Stimulated activated CD8-positive, alpha-beta memory T cell treated with anti-CD3 and anti-CD28 coated beads, Interleukin-15, amount 100 ng/mL, for 4 hours (primary cell): ENCODE measurements at regions not wholly inside any gene's neighbourhood (a gene's known extent, or its start where the extent isn't known, plus 50 kb on each side); places are given as distances from the start of the nearest gene placed in this dataset.

Experiments used
- DNase-seq, 2 donors: peaks; one replicate each; pipeline ENCODE4 v3.0.0-alpha.2; 2020; ENCODE audit warnings: low read depth in 2 of 2

- DNase-seq, result no peak
These were observed 86.7 kb upstream of the NRIP1 start for GRCh38 chr21:15151385-15152103.

GRCh38 chr21:15152591-15152990 lies 87.8 kb upstream of the NRIP1 start:
- no peak for DNase-seq

DNA sequence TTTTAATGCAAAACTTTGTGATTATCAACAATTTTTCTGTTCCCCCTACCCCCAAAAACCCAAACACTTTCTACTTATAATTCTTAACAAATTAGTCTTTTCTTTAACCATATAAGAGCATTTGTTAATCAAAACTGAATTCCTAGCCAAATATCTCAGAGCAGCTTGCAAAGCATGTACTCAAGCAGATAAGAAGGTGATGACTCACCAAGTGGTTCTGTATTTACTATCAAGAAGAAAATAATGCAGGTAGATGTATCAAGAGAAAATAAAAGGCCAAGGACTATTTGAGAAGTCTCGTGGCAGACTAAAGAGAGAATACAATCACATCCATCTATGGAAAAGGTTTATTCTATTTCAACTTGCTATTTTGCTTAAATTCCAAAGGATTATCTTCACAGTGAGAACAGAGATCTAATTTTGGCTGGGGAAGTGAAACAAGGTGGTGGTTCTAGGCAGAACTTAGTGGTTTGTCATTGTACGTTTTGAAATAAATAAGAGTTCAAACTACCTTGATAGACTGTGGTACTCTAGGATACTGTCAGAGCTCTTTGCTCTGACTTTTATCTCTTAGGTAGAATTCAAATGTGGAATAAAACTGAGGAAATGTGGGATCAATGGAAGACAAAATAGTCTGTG lies 94.7 kb upstream of the NRIP1 start:
- DNase-seq, result no peak

DNA sequence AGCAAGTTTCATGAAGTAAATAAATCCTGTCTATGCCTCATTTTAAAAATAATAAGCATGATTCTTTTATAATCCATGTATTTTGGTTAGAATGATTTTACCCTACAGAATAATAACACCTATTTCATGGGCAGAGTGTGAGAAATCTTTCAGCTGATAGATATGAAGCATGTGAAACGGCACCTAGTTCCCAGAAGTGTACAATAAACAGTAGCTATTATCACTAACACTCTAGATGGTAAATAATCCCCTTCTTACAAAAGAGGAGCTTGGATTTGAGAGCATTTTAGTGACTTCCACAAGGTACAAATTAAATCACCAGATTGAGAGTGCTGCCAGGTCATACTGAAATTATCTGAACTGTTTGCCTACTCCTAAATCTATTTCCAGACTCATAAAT lies 95.3 kb upstream of the NRIP1 start:
- no peak for DNase-seq

GRCh38 chr21:15162921-15163320 lies 98.1 kb upstream of the NRIP1 start:
- DNase-seq, result no peak

DNA sequence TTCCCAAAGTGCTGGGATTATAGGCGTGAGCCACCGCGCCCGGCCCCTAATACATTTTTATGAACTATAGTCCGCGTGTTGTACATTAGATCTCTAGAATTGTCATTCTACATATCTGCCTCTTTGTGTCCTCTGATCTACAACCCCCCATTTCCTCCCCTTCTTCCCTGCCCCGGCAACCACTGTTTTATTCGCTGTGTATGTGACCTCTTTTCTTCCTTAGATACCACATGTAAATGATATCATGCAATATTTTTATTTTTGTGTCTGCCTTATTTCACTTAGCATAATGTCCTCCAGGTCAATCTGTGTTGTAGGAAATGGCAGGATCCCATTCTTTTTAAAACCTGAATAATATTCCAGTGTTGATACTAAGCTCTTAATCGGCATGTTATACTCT lies 99.5 kb upstream of the NRIP1 start:
- DNase-seq, result no peak

DNA sequence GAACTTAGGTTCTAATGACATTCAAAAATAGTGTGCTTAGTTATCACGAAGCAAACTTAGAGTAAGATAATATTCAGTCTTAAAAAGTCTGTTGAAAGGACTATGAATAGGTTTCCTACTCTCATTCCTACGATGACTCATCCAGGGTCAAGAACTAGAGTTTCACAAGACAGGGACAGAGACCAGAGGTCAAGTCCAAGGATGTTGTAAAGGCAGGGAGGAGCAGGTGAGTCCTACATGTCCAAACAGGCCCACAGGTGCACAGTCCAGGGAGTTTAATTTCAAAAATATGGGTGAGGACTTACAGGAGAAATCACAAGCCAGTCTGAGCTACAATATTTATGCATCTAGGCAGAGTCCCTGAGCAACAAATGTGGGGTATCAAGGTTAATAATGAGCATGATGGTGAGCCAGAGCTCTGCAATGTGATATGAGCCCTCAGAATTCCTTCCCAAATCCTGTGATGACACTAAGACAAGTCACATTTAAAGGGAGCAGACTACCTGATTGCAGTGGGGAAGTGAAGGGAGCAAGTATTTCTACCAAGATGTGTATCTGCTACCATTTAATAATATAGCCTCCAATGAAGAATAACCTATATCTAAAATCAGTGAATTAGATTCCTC lies 100.0 kb upstream of the NRIP1 start:
- no peak for DNase-seq

DNA sequence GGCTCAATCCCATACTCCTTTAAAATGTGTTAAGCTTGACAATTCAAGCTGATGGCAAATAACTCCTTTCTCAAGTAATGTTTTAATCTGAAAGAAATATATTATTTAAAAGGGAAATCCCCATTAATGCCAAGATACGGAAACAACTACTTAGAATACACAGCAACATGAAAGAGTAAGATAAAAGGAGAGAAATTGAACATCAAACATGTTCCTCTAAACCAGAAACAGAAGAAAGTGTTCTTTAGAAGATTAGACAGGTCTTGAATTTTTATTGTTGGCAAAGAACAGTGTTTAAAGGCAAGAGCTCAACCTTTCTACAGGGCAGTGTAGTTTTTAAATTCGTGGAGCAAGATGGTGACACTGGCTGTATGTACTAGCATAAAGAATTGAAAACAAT lies 105.8 kb upstream of the NRIP1 start:
- no peak for DNase-seq

GRCh38 chr21:15171546-15171945 lies 106.7 kb upstream of the NRIP1 start:
- no peak for DNase-seq

- no peak for DNase-seq
These were observed 108.2 kb upstream of the NRIP1 start for GRCh38 chr21:15172963-15173362.

DNA sequence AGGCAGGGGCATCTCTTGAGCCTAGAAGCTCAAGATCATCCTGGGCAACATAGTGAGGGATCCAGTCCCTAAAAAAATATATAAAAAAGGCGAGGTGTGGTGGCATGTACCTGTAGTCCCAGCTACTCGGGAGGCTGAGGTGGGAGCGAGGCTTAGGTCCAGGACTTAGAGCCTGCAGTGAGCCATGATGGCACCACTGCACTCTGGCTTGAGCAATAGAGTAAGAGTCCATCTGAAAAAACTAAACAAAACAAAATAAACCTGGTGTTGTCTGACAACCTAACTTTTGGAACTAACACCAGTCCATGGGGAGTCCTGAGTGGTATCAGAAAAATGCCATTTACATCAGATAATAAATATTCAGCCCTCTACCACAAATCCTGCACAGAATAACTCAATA lies 110.1 kb upstream of the NRIP1 start:
- no peak for DNase-seq

GRCh38 chr21:15182731-15183130 lies 117.9 kb upstream of the NRIP1 start:
- no peak for DNase-seq

GRCh38 chr21:15183813-15184257 lies 119.0 kb upstream of the NRIP1 start:
- no peak for DNase-seq

DNA sequence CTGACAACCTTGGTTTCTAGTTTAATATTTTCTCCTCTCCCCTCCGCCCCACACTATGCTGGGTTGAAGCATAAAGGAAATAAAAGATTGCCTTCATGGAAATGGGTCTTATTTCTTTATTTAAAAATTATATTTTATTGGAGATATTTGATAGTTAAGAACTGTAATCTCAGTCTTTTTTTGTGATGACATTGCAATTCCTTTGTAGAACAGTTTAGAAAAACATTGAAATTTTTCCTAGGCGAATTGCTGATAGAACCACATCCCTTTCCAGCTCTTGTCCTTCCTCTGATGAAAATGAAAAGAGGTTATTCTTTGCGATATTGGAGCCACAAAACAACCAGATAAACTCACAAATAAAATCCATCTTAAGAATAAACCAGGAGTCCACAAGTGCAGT lies 125.6 kb upstream of the NRIP1 start:
- no peak for DNase-seq

DNA sequence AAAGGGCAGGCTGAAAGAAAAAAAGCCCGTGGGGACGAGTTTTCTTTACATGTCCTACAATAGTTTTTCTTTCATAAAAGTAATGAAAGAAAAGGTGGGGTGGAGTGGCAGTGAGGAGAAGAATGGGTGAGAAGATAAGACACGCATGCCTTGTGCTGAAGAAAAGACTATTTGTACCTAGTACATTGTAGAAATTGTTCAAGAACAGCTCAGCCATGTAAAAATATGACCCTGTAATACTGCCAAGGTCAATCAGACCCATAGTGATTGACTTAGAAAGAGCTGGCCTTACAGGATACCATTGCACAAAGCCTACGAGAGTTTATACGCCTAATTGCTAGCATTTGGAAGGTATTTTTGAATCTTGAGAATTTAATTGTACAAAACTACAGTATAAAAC lies 126.0 kb upstream of the NRIP1 start:
- no peak for DNase-seq

- DNase-seq, result no peak
These were observed 126.5 kb upstream of the NRIP1 start for GRCh38 chr21:15191342-15191741.

DNA sequence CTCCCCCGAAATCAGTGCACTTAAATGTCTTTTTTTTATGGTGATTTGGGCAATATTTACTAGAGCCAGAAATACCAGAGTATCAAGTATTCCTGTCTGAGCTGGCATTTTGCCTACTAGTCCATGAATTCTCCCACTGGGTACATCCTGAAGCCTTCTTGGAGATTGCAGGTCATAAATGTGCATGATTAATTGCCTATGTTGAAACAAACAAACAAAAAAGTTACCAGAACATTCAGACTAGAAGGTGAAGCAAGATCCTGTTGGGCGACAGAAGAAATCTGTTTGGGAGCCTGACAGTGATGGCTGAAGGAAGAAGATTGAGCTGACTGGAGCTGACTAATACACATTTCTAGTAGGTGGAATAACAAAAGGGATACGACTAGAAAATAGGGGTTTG lies 127.4 kb upstream of the NRIP1 start:
- no peak for DNase-seq

GRCh38 chr21:15193937-15194336 lies 129.1 kb upstream of the NRIP1 start:
- no peak for DNase-seq

- no peak for DNase-seq
These were observed 130.3 kb upstream of the NRIP1 start for GRCh38 chr21:15195104-15195503.

GRCh38 chr21:15195768-15196167 lies 131.0 kb upstream of the NRIP1 start:
- no peak for DNase-seq

GRCh38 chr21:15197696-15198095 lies 132.9 kb upstream of the NRIP1 start:
- DNase-seq, result no peak

DNA sequence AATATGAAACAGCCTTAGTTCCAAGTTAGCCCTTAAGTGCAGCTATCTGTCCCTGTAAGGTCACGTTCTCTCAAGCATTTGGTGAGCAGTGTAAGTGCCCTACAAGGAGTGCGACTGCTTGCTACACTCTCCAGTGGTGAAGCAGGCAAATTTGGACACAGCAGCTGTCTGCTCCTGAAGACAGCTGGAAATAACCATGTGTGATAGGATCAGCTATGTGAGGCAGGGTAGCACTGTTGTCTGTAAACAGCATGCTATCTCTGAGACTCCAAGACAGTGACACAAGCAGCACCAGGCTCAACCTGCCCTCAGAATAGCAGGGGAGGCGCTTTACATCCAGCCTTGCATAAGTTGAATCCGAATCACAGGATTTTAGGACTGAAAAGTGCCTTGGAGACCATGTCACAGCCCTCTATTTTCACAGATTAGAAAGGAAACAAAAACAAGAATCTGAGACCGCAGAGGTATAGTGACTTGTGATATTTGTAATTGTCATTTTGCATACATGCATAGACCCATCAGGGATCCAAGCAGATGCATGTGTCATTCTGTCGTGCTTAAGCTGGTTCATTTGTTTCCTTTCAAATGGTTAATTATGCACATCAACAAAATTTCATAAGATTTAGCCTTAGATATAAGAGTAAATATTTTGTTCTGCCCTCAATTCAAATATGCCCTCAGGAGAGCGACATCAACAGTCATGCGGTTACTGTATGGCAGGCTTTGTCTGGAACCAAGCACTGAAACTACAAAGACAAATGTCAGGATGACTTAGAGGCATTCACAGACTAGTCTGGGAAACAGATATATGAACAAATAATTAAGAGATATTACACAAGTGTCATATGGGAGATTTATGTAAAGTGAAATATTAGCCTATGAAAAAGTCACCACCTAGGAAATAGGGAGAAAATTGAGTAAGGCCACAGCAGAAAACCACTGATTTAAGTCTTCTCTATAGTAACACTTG lies 134.9 kb upstream of the NRIP1 start:
- DNase-seq, result no peak
